ENCODE measurements at regions not wholly inside any gene's neighbourhood (a gene's known extent, or its start where the extent isn't known, plus 50 kb on each side); places are given as distances from the start of the nearest gene placed in this dataset.

DNA sequence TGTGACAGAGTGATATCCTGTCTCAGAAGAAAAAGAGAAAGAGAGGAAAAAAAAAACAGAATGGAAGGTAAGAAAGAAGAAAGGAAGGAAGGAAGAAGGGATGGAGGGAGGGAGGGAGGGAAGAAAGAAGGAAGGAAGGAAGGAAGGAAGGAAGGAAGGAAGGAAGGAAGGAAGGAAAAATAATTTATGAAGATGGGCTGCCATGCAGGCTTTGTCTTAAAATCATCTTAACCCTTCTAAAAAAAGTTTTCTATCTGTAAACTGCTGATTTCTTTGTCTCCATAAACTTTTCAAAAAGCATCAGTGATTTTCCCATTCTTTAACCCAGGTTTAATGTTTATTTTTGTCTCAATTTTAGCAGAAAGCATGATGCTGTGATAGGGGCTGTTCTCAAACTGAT, 1154.1 kb upstream of the CDH6 start:
- no peak for DNase-seq

DNA sequence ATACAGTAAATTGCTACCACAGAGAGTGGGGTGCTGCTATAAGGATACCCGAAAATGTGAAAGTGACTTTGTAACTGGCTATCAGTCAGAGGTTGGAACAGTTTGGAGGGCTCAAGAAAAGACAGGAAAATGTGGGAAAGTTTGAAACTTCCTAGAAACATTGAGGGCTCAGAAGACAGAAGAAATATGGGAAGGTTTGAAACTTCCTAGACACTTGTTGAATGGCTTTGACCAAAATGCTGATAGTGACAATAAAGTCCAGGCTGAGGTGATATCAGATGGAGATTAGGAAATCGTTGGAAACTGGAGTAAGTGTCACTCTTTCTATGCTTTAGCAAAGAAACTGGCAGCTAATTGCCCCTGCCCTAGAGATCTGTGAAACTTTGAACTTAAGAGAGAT, 1158.6 kb upstream of the CDH6 start:
- no peak for DNase-seq

DNA sequence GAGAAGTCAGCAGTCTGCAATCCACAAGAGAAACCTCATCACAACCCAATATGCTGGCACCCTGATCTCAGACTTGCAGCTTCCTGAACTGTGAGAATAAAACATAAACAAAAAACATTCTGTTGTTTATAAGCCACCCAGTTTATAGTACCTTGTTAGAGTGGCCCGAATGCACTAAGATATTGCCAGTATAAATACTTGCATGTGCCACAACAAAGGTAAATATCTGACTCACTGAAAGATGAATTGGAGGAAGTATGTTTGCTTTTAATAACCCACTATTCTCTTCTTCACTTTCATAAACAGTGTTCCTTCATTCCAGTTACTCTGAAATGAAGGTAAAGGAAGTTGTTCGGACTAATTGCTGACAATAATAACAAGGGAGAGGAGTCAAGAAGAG, 1163.4 kb upstream of the CDH6 start:
- no peak for DNase-seq

DNA sequence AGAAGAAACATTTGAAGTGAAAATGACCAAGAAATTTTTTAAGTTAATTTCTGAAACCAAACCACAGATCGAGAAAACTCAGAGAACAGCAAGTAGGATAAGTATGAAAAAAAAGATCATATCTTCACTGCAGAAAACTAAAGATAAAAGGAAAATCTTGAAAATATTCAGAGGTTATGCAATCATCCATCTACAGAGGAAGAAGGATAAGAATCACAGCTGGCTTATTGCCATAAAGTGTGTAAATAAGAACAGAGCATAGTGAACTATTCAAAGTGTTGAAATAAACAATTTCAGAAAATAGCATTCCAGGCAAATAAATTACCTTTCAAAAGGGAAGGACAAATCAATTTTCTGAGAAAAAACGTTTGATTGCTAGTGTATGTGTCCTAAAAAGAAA, 1191.7 kb upstream of the CDH6 start:
- no peak for DNase-seq

DNA sequence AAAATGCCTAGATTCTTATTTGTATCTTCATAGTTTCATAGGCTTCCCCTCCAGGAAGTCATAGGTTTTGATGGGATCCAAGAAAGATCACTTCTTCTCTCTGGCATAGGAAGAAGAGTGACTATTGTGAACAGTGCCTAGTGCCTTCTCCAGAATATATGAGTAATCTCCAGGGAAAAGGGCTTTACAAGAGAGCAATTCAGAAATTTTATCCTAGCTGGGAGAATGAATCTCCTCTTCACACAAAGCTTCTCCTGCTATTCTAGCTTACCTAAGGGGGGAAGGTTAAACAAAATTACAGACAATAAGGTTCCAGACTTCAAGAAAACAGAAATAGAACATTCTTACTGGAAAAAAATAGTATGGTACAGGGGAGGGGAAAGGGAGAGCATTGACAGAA, 1193.3 kb upstream of the CDH6 start:
- no peak for DNase-seq

DNA sequence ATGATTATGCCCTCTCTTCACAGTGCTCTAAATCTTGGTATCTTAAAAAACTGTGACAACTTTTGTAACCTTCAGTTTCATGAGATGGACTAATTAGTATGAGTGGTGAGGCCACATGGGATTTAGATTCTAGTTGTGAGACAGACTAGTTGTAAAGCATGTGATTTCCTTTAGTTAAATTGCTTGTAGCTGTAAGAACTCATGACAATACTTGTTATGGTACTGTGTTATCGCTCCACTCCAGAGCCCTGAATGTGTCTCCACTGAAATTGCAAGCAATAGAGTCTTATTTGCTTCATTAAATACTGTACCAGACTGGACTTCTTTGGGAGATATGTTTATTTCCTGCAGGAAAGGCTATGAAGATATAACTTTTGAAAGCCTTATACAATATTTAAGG, 1198.3 kb upstream of the CDH6 start:
- DNase-seq = no peak

DNA sequence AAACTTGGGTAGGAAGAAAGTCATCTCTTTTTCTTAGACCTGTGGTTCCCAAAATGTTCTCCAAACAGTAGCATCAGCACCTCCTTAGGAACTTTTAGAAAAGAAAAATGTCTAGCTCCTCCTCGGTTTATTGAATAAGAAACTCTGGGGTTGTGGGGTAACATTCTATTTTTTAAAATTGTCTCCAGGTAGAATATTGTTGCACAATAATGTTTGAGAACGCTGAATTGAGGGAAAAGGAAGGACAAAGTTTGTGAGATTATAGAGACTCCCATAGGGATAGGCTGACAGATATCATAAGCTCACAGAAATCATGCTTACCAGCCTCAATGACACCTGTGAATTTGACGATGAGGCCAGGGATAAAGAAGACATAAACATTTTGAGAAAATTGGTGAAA, 1199.0 kb upstream of the CDH6 start:
- no peak for DNase-seq

DNA sequence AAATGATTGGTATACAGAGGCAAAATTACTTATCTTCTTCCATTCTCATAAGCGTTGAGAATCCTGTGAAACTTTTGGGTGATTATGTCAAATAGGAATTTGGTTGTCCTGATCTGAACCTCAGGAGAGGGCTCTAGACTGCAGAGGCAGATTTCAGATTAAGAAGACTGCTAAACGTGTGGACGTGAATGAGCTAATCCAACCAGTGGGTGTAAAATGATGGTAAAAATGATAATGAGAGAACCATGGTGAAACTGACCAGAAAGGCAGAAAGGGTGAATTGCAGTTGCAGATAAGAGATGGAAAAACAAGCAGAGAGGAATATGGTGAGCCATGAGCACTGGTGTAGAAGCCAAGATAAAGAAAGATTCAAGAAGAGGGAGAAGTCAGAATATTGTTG, 1200.2 kb upstream of the CDH6 start:
- DNase-seq = no peak

DNA sequence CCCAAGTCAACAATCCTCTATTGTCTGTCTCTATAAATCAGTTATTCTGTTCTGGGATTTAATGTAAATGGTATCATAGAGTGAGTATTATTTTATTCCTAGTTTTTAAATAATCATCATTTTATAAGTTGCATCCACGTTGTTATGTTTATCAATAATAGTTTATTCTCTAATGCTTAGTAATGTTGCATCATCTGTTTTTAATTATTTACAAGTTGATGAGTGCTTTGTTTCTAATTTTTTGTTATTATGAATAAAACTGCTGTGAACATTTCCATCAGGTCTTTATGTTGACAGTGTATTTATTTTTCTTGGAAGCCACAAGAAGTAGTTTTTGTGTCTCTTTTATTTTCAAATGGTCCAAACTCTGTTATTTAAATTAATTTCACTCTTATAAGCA, 1201.2 kb upstream of the CDH6 start:
- DNase-seq = no peak

DNA sequence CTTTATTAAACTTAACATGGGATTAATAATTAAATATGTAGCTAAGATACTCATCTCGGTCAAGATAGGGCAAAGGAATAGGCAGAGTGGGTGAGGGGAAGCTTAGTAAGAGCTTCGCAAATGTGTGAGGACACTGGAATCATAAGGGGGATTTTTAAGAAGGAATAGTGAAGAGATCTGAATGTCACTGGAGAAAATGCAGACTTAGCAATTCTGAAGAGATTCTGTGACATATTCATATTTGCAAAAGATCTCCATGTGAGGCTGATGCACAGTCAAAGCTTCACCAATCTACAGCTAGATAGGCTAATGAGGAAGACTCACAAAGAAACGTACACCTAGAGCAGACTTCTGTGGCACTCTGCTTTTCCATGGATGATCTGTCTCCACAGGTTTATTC, 1202.8 kb upstream of the CDH6 start:
- DNase-seq = no peak

DNA sequence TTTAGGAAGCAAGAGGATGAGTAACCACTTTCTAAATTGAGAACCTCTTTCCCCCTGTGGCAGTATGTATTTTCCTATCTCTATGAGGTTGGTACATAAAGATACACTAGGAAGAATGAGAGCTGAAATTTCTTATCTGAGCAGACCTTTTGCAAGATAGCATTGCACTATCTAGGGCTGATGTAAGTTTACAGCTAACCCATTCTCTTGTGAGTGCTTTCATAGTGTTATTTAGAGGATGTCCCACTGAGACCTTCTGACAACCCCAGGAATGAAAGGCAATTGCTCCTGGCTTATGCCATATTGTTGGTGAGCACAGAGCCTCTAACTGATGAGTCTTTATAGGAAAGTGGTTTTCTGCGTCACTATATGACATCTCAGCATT, 1209.3 kb upstream of the CDH6 start:
- DNase-seq = no peak

DNA sequence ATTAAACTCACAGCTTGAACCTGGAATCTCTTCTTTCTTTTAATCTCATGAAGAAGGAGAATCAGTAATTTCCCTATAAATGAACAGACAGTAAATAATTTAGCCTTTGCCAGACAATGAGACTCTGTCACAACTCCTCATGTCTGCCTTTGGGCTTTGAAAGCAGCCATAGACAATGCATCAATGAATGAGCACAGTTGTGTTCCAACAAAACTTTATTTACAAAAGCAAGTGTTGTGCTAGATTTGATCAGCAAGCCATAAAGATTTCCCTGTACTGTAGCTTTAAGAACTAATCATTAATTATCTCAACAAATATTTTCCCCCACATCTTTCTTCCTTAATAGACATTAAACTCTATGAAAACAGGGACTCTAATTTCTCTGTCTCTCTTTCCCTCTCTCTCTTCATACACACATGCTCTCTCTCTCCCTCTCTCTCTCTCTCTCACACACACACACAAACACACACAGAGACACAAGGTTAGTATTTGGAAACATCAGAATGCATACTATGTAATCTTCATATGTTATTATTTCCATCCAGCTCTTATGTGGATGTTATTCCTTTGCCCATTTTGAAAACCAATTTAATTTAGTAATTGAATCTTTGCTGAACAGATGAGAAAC, 1209.8 kb upstream of the CDH6 start:
- no peak for DNase-seq

DNA sequence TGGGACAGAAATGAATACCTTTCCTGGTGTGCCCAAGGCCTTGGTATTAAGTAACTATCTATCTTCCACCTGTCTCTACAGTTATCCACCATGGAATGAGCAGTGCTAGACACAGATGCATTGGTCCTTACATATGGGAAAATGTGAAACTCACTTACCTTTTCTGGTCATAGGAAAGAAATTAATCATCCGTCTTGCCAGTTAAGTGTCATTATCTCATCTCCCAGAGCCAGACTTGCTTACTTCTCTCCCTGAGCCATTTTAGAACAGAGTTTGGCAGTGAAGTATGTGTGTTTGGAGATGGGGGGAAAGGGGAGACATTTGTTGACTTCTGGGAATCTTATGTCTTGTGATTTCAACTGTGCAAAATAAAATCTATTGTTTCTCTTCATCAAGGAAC, 1211.0 kb upstream of the CDH6 start:
- no peak for DNase-seq

DNA sequence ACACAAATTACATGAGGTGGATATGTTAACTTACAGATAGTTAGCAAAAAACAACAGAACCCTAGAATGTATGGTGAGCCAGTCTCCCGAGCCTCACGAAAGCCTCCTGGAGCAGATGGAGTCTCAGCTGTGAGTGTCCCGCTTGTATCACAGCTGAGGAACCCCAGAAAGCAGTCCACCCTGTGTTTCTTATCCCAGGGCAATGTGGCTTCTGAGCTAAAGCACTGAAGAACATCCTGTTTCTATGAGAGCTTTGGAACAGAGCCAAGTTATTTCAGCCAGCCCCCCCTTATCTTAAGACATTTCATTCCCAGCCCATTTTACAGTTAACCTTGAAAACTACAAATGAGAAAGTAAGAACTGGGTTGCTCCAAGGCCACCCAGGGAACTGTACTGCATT, 1220.9 kb upstream of the CDH6 start:
- no peak for DNase-seq

DNA sequence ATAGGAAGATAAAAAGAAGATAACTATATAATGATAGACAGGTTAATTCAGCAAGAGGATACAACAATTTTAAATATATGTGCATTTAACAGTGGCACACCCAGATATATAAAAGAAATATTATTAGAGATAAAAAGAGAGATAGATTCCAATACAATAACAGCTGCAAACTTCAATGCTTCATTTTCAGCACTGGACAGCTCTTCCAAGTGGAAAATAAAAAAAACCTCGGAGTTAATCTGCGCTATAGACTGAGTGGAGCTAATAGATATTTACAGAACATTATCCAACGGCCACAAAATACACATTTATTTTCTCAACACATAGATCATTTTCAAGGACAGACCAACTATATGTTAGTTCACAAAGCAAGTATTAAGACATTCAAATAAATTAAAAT, 1229.5 kb upstream of the CDH6 start:
- DNase-seq = no peak

DNA sequence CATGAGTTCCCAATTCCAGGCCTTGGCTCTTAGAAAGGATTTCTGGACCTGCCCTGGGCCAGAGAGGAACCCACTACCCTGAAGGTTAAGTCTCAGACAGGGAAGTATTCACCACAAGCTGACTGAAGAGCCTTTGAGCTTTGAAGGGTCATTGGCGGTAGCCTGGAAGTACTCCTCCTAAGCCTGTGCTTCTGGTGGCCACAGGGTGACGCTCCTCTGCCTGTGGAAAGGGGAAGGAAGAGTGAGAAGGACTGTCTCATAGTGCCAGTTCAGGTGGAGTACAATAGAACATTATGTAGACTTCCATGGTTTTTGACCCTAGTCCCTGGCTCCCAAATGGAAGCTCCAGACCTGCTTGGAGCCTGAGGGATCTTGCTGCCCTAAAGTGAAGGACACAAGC, 1233.2 kb upstream of the CDH6 start:
- DNase-seq = no peak

DNA sequence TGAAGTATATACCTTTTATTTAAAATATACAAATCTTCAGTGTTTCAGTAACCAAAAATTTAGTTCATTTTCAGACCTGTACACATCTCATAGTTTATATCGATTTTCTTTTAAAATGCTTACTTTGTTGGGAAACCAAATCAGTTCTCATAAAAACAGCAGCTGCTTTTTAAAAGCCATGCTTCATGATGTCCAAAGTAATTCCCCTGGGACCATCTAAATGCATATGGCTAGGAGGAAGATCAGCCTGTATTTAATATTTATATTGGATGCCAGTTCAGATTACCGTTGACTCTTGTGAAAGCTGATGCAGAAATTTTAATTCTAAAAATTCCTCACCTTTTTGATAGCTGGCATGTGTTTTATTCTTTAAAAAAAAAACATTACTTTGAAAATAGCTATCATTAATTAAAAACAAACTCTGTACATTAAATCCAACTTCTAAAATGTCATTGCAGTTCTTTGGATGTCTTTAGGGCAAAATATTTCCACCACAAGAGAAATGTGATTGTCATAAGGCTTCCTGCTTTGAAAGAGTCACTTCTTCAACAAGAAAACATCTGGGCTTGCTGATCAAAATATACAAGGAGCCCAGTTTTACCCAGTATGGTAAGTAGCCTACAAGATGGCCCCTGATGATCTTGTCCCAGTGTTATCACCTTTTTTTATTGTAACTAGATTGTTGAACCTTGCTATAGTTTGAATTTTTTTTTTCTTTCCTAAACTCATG, 1242.9 kb upstream of the CDH6 start:
- DNase-seq = no peak

DNA sequence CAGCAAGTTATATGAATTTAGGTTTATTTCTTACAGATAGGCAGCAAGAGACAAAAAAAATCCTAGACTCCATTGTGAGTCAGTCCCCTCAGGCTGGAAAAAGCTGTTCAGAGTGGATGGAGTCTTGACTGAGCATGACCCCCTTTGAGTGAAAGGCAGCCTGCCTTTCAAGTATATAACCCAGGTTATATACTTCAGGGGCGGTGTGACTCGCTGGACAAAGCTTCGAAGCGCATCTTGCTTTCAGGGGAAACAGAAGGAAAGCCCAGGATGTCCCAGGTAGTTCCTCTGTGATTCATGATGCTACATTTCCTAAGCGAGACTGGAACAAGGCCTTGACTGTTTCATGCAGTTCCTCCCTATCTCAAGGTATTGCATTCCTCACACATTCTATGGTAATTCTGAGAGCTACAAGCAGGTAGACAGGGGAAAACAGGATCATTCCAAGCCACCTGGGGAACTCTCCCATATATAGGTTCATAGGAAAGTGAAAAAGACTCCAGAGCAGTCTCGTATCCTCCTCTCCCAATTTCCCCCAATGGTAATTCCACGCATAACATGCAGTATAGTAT, 1244.1 kb upstream of the CDH6 start:
- no peak for DNase-seq

DNA sequence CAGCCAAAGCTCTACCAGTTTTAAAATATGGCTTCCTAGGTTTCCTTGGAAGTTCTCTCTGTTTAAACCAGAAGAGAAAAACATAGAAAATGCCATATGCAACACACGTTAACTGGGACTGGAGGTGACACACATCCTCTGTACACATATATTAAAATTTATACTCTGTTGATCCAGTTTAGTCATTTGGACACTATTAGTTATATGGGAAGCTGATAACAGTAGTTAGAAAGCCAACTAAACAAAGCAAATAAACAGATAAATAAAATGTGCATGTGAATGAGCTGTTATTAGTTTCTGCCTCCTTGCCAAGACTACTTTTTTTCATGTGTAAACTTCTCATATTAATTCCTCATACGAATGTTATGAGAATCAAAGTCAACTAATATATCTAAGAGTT, 1249.2 kb upstream of the CDH6 start:
- DNase-seq = no peak

DNA sequence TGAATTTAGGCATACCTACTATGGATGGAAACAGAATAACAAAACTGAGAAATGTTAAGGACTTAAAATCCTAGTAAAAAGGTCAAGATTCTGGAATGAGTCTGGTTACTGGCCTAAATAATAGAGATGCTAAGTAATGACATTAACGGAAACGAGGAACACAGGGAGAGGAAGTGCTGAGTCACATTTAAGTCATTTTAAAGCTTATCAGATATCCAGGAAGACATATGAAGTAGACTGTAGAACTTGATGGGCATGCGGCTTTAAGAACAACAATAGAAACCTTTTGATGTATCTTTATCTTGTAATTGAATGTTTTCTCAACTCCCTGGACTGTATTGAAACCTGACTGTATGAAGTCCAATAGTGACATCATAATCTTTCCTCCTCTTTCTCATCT, 1251.4 kb upstream of the CDH6 start:
- no peak for DNase-seq

DNA sequence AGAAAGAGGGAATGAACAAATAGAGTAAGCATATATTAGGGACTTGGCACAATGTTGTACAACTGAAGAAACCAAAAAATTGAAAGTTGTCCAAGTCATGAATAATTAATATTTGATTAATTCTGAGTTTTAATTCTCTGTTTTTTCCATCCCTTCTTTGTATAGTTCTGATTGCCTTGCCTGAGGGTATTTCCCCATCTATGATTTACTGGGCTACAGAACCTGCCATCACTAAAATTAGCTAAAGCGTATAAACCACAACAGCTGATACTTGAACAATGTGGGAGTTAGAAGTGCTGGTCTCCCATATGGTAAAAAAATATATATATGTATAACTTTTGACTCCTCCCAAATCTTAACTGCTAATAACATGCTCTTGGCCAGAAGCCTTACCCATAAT, 1253.5 kb upstream of the CDH6 start:
- no peak for DNase-seq

DNA sequence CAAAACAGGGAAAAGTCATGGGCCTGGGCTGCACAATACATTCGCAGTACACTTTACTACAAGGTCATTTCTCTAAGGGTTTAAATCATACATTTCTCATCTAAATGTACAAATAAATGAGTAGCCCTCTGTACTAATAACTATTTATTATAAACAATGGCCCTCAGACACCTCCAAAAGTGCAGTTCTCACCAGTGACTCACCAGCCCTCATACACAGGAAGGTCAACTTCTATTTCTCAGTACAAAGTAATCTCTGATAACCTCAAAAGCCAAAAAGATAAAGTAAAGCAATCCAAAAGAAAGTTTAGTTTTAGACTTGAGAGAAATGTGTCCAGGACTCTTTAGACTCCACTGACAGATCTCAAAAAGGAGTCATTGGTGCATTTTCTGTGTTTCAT, 1258.1 kb upstream of the CDH6 start:
- no peak for DNase-seq

DNA sequence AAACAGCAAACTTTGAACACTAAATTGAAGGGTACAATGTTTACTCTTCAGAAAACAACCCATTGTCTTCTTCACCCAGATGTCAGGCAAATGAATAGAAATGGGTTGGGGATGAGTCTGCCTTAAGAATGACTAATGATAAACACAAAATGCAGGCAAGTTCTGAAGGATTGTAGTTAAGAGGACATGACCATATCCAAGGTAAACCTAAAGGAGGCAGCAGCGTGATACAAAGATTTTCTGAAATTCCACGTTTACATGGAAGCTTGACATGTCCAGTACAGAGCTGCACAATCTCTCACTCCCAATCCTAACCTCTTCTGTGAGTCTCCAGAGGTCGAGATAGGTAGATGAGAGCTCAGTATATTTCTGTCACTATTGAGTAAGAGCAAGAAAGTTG, 1263.2 kb upstream of the CDH6 start:
- no peak for DNase-seq

DNA sequence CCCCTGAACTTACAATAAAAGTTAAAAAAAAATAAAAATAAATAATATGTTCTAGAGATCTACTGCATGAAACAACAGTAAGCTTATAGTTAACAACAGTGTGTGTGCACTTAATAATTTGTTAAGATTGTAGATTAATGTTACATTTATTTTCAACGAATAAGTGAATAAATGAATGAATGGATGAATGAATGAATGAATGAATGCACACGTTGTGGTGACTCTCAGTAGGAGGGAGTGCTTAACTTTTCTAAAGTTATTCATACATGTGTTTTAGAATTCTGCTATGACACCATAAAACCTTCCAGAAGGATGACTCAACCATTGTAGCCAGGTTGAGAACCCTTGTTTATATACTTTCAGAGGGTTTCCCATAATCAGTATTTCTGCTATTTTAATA, 1269.4 kb upstream of the CDH6 start:
- no peak for DNase-seq

All from NK-92 treated with Interleukin-12 subunit alpha and Interleukin-12 subunit beta, amount 100 ng/mL, for 24 hours (cell line).